ENCODE measurements at regions not wholly inside any gene's neighbourhood (a gene's known extent, or its start where the extent isn't known, plus 50 kb on each side); places are given as distances from the start of the nearest gene placed in this dataset.
"Not testable (repeated sequence)": the region's sequence is repeated elsewhere in the genome, so short reads cannot be mapped to it uniquely, and the experiment has no call there.

DNA sequence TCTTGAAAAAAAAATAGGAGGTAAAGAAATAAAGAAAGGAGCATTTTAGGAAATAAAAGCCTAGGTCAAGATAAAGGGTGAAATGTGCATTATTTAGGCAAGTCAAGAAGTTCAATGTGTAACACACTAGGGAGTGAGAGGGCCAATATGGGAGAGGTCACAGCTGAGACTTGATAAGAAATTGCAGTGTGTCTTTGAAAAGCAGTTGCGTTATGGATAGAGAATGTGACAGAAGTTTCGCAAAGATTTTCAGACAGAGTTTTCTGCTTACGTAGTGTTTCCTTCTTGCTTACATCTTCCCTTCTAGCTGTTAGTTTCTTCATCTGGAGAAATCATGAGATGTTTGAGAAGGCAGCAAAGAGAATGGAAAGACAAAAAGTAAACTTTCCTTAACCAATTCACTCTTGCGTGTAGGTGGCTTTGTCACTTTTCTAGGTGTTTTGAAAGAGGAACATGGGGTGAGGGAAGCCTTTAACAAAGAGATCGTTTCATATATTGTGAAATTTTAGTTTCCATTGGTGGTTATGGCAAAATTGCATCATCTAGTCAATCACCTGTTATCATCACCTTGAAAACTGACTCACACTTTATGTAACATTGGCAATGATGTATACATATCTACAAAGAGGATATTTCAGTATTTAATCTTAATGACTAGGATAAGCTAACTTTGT is 975.5 kb downstream of the OLFM4 start:
- DNase-seq (ENCODE audit: low read depth): no peak

DNA sequence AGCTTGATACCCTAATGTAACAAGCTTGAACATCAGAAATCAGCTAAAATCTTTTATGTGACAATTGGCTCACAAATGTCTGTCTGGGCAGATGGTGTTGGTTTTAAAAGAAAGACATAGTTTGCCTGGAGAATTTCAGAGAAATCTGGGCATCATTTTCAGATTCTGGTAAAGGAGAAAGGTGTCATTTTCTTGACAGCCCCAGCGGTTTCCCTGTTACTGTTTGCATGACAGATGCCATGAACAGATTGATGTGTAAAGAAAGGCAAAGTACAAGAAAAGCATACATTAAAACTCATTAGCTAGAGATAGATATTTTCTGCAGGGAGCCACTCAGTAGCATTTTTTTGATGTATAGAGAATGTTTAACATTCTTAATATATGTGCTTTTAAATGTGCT is 987.9 kb downstream of the OLFM4 start:
- DNase-seq (ENCODE audit: low read depth): no peak

DNA sequence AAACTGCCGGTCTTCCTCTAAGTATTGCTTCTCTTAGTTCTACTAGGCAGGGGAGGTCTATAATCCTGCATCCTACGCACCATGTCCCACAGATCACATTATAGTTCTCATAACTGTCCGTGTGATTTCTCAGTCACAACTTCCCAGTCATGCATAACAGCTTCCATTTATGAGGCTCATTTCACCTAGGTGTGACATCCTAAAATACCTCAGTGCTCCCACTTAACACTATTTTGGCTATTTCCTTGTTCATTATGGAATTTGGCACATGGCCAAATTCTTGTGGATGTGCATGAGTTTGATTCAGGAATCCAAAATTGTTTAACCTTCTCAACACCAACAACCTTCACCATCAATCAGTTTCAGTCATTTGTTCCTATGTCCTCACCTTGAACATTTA is 989.9 kb downstream of the OLFM4 start:
- no peak for DNase-seq (ENCODE audit: low read depth)

DNA sequence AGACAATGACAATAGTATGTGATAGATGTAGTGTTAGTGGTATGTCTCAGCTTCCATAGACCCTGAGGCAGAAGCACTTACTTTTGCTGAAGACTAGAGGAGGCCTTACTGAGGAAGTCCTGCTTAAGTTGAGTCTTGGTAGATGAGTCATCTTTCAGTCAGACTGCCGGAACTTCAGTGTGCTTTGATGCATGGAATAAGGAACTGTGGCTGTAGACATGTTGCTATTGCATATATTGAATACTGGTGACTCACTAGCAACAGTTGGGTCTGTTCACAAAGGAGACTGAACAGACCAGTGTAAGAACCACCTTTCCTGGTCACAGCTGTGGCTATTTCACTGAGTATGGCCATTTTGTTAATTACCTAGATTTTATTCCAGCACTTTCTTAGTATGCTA is 1000.6 kb downstream of the OLFM4 start:
- DNase-seq (ENCODE audit: low read depth): peak; percentile 18

DNA sequence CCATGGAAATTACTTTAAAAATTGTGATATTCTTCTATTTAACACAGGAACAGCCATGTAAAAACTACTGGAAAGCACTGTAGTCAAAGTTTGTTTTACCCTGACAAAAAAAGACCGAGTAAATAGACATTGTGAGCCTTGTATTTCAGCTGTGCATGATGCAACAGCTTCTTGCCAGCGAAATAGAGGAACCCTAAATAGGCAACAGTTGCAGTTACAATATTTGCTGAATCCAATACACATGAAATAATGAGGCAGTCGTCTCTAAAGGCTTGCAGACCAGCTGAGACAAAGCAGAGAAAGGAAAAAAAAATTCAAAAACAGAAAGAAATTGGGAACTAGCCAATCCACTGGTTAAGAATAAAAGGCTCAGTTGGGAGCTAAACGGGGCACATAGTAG is 1001.1 kb downstream of the OLFM4 start:
- DNase-seq (ENCODE audit: low read depth): no peak

DNA sequence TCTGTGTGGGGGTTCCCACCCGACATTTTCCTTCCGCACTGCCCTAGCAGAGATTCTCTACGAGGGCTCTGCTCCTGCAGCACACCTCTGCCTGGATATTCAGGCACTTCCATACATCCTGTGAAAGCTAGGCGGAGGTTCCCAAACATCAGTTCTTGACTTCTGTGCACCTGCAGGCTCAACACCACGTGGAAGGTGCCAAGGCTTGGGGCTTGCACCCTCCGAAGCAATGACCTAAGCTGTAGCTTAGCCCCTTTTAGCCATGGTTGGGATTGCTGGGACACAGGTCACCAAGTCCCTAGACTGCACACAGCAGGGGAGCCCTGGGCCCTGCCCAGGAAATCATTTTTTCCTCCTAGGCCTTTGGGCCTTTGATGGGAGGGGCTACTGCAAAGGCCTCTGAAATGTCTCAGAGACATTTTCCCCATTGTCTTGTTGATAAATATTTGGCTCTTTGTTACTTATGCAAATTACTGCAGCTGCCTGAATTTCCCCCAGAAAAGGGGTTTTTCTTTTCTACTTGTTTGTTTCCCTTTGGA is 1004.8 kb downstream of the OLFM4 start:
- no peak for DNase-seq (ENCODE audit: low read depth)

DNA sequence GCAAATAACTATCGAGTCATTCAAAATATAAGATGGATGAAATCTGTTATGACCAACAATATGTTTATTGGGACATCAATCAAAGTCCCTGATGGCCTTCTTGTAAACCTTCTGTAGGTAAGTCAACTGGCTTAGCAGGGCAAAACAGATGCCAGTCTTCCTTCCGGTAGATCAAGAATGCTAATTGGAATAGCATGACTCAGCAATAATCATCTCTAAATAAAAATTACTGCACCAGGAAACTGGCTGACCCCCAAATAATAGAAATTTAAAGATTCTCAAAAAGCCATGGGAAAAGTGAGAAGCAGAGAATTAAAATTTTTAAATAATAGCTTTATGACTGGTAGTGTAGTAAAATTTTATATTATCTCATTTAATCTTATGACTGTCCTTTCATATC is 1005.4 kb downstream of the OLFM4 start:
- no peak for DNase-seq (ENCODE audit: low read depth)

DNA sequence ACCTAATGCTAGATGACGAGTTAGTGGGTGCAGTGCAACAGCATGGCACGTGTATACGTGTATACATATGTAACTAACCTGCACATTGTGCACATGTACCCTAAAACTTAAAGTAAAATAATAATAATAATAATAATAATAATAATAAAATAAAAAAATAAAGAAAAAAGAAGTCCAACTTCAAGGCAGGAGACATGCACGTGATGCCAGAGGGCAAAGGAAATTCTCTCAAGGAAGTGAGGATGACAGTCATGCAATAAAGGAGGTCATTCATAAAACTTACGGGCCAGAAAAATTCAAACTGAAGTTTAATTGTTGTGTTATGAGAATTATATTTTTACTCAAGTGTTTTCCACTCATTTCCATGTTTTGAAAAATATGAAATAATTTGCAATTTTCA is 1028.8 kb downstream of the OLFM4 start:
- DNase-seq (ENCODE audit: low read depth): not testable (repeated sequence)

DNA sequence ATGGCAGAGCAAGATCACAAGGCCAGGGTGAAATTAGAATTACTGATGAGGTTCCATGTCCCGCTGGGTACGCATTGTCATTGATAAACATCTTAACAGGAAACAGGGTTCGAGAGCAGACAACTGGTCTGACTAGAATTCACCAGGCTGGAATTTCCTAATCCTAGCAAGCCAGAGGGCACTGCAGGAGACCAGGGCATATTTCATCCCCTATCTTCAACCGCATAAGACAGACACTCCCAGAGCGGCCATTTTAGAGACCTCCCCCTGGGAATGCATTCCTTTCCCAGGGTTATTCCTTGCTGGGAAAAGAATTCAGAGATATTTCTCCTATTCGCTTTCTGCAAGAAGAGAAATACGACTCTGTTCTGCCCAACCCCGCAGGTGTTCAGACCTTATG is 1041.3 kb downstream of the OLFM4 start:
- not testable (repeated sequence) for DNase-seq (ENCODE audit: low read depth)

DNA sequence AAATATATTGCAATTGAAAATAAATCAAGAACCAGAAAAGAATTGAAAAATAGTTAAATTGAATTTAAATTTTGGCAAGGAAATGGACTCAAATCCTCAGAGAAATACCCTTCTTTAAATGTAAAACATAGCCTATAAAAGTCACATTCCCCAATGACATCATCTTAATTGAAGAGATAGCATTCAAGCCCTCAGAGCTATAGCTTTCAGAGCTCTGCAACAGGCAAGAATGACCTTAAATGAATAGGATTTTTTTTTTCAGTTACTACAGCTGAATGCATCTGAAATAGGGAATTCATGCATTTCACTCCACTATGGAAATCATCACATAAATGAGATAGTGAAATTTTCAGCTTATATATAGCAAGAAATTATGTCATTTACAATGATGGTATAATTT is 1049.0 kb downstream of the OLFM4 start:
- DNase-seq (ENCODE audit: low read depth): no peak

DNA sequence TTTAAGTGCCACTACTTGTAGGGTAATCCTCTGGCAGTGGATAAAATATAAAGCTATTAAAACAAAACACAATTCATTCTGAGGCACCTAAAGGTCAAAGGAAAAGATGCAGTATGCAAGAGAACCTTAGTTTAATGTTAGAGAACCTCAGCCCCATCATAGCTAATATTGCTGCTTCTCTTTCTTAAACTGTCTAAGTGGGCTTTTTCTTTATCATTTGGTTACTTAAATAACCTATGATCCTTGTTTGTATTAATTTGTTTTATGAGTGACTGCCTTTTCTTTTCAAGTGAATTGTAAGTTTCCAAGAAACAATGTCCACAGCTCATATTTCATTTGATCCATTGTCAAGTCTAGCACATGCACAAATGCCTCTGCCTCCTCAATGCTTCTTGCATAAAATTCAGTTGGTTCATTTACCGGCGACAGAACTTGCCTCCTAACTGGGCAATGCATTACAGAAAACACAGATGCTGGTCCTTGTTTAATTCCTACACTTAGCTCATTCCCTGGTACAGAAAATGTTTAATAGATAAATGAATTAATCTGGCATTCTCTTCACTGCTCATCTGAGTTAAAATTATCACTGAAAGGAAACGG is 1049.8 kb downstream of the OLFM4 start:
- no peak for DNase-seq (ENCODE audit: low read depth)

DNA sequence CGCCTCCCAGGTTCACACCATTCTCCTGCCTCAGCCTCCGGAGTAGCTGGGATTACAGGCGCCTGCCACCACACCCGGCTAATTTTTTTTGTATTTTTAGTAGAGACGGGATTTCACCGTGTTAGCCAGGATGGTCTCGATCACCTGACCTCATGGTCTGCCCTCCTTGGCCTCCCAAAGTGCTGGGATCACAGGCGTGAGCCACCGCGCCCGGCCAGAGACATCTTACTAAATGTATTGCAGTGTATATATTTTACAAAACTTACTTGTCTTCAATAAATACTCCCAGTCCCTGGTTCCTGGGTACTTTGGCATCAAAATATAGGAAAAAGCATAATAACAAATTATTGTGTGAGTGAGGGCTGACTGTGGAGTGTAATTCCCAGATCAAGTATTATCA is 1053.7 kb downstream of the OLFM4 start:
- not testable (repeated sequence) for DNase-seq (ENCODE audit: low read depth)

DNA sequence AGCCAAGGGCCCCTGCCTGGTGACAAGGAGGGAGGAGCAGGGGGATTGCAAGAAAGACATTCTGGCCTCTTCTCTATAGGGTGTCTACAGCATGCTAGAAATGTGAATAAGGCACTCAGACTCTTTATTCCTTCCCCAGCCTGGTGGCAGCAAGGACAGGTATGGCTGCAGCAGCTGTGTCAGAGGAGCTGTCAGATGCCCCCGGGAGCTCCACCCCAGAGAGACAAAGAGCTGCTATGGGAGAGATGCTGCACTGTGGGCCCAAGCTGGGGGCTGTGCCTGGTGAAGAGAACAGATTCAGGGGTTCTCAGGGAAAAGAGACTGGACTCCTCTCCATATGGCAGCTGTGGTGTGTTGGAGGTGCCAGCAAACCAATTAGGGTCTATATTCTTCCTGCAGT is 1063.3 kb downstream of the OLFM4 start:
- no peak for DNase-seq (ENCODE audit: low read depth)

DNA sequence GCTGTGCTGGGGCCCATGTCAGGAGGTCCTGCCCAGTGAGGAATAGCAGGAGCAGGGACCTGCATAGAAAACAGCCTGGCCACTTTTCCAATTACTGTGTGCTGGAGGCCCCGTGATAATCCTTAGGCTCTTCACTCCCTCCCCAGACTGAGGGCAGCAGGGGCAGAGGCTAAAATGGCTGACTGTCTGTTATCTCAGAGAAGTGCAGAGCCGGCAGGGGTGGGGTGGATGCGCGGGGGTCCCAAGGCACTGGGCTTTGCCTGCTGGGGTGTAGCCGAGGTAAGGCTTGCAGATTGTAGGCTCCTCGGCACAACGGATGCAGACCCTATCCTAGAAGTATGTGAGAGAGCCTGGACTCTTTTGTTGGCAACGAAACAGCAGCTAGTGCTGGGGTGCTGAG is 1064.1 kb downstream of the OLFM4 start:
- no peak for DNase-seq (ENCODE audit: low read depth)

DNA sequence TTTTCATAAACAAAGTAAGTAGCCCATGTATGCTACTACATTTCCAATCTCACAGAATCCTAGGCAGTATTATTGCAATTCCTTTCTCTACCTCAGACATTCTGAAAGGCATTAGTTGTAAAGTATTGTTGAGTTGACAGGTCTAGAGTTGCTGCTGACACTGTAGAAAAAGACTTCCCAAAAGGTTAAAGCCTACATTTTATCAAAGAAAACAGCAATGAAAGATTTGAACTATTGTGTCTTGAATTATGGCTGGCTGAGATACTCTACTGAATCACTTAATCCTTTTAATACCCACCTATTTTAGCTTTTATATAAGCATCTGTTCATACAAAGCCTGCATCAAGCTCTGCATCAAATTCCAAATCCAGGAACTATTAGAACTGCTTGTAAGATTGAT is 1082.0 kb downstream of the OLFM4 start:
- no peak for DNase-seq (ENCODE audit: low read depth)

DNA sequence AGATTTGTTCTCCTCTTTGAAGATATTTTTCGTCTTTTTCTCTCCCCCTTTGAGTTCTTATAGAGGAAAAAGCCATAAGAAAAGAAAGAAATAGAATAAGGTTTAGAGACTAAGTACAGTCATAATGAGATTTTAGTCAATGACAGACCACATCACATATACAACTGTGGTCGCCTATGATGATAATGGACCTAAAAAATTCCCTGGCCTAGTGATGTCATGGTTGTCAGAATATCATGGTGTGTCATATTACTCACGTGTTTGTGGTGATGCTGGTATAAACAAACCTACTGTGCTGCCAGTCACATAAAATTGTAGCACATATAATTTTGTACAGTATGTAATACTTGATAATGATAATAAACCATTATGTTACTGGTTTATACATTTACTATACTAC is 1096.1 kb downstream of the OLFM4 start:
- DNase-seq (ENCODE audit: low read depth): no peak

DNA sequence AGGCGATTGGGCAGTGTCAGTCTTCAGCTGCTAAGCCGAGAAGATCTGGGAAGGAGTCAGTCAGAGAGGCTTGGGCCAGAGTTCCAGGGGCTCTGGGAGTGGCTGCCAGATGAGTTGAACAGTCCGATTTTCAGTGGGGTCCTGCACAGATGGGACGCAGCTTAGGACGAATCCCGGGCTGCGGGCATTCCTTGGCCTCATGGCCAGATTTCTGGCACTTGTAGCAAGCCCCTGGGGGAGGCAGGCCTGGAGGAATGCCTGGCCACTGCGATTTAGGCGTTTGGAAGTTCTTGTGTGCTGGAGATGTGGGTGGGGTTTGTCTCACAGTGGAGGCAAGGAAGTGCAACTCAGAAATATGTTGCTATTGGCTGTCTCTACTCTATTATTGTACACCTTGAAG is 1102.3 kb downstream of the OLFM4 start:
- DNase-seq (ENCODE audit: low read depth): not testable (repeated sequence)

DNA sequence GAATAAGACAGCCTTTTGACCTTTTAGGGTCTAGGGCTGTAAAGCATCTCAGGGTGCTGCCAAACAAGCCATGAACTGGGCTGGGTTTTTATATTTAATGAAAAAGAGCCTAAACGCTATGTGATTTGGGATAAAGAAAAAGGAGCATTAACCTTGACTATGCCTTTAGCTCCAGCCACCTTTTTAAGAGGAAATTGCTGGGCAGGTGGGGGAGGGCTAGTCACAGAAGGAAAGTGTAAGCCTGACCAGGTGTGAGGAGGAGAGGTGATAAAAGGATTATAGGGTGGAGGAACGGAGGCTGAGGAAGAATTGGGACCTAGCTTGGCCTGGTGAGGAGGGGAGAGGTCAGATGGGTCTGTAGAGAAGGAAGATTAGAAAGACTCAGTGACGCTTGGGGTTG is 1102.8 kb downstream of the OLFM4 start:
- DNase-seq (ENCODE audit: low read depth): not testable (repeated sequence)

DNA sequence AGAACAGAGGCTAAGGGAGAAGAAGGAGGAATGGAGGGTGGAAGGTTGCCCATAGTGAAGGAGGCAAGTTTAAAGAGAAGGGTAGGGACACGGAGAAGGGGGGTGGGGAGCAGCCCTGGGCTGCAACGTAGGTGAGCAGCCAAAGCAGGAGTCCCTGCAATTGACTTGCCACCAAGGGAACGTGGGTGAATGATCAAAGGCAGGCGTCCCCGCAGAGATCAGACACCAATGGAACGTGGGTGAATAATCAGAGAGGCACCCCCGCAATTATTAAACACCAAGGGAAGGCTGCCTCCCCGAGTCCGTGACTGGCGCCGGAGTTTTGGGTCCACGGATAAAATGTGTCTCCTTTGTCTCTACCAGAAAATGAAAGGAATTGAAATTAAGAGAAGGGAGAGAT is 1103.5 kb downstream of the OLFM4 start:
- DNase-seq (ENCODE audit: low read depth): not testable (repeated sequence)

DNA sequence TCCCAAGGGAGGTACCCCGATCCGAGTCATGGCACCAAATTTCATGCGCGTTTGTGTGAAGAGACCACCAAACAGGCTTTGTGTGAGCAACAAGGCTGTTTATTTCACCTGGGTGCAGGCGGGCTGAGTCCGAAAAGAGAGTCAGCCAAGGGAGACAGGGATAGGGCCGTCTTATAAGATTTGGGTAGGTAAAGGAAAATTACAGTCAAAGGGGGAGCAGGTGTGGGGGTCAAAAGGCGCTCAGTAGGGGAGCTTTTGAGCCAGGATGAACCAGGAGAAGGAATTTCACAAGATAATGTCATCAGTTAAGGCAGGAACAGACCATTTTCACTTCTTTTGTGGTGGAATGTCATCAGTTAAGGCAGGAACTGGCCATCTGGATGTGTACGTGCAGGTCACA is 1104.1 kb downstream of the OLFM4 start:
- not testable (repeated sequence) for DNase-seq (ENCODE audit: low read depth)

DNA sequence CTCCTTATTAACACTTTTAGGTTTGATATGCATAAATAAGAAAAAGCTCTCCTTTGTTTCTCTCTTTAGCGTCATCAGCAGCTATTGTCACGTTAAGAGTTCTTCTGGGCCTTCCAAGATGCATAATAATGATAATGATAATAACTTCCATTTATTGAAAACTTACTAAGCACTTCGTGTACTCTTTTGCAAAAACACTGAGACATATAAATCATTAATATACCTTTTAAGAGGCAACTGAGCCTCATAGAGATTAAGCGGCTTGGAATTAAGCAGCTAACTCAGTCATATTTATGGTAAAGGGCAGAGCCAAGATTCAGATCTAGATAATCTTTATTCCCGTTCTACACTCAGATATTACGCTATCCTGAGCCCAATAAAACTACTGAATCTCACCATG is 1105.1 kb downstream of the OLFM4 start:
- no peak for DNase-seq (ENCODE audit: low read depth)

DNA sequence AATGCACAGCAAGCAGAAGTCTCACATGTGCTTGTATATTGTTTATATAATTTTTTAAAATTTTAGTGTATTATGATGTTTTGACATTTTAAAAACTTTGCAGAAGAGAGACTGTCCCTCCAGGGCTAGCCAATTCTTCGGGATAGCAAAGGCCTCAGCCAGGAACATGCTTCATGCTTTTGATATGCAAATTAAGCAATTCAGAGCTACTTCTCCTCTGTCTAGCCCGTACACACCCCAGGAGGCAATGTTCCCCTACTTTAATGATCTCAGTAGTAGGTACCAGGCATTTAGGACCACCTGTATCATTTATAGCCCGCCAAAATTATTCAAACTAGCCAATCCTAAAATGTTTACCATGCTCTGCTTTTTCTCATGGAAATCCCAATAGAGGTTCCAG is 1116.2 kb downstream of the OLFM4 start:
- DNase-seq (ENCODE audit: low read depth): no peak

DNA sequence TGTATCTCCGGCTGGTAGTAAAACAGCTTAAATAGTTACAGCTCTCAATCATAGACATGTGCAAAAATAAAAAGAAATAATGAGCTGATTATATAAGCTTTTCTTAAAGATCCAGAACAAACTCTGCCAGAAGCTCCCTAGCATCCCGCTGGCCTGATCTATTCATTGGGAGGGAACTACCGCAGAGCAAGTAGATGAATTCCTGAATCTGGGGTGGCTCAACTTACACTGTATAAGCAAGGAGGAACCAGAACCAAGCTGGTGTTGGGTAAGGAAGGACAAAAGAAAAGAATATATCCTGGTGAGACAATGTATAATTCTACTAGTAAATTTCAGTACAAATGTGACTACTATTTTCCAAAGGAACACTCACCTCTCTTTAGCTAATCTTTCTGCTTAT is 1122.2 kb downstream of the OLFM4 start:
- DNase-seq (ENCODE audit: low read depth): no peak

DNA sequence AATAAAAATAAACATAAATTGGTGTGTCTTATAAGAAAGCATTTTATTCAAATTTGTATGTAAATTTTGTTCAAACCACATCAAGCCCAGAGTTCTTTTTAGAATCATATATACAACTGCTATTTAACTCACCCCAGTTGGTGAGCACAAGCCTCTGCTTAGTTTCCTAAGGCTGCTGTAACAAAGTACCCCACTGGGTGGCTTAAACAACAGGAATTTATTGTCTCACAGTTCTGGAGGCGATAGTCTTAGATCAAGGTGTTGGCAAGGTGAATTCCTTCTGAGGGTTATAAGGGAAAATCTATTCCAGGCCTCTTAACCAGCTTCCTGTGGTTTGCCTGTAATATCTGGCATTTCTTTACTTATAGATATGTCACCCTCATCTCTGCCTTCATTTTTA is 1133.5 kb downstream of the OLFM4 start:
- DNase-seq (ENCODE audit: low read depth): no peak
